ENCODE measurements at regions not wholly inside any gene's neighbourhood (a gene's known extent, or its start where the extent isn't known, plus 50 kb on each side); places are given as distances from the start of the nearest gene placed in this dataset.

DNA sequence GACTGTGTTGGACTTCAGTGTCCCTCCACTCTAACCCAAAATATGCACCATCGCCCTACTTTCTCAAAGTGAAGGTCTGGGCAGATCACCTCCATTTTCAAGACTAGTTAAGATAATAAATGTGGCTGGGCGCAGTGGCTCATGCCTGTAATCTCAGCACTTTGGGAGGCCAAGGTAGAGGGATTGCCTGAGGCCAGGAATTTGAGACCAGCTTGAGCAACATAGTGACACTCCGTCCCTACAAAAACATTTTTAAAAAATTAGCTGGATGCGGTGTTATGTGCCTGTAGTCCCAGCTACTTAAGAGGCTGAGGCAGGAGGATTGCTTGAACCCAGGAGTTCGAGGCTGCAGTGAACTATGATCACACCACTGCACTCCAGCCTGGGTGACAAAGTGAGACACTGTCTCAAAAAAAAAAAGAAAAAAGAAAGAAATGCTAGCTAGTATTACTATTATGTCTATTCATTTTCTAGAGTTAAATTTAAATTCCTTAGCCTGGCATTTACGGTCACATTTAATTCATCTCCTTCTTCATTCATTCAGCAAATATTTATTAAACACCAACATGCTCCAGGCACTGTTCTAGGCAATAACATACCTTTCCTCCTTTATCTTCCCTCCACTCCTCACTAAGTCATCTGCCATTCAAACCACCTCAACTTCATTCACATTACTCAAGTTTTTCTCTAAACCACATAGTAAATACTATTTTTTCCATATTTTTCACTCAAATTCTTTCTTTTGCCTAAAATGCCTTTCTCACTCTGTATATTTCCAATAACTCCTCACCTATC lies 96.1 kb upstream of the XYLT1 start:
- TF ChIP-seq, protein P1, sequence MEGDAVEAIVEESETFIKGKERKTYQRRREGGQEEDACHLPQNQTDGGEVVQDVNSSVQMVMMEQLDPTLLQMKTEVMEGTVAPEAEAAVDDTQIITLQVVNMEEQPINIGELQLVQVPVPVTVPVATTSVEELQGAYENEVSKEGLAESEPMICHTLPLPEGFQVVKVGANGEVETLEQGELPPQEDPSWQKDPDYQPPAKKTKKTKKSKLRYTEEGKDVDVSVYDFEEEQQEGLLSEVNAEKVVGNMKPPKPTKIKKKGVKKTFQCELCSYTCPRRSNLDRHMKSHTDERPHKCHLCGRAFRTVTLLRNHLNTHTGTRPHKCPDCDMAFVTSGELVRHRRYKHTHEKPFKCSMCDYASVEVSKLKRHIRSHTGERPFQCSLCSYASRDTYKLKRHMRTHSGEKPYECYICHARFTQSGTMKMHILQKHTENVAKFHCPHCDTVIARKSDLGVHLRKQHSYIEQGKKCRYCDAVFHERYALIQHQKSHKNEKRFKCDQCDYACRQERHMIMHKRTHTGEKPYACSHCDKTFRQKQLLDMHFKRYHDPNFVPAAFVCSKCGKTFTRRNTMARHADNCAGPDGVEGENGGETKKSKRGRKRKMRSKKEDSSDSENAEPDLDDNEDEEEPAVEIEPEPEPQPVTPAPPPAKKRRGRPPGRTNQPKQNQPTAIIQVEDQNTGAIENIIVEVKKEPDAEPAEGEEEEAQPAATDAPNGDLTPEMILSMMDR (IDR thresholded peaks at IDR 0.05) = no peak
- TF ChIP-seq POLR2AphosphoS5 (IDR thresholded peaks at IDR 0.05) (no peak), POLR2A (IDR thresholded peaks at IDR 0.05) (no peak)

Data from gastroesophageal sphincter (tissue), 3 donors.